HUES6 (cell line): ENCODE measurements at regions not wholly inside any gene's neighbourhood (a gene's known extent, or its start where the extent isn't known, plus 50 kb on each side); places are given as distances from the start of the nearest gene placed in this dataset.
"Not testable (repeated sequence)": the region's sequence is repeated elsewhere in the genome, so short reads cannot be mapped to it uniquely, and the experiment has no call there.

Experiments used
- H3K27ac ChIP-seq: 2 replicates; pipeline ENCODE4 v1.7.0; 2013; ENCODE audit warnings: low read depth, mild to moderate bottlenecking, low read length, inconsistent platforms
- H3K27me3 ChIP-seq: 2 replicates; pipeline ENCODE4 v1.6.1; 2013; ENCODE audit warnings: low read length; ENCODE audit not compliant: control insufficient read depth, insufficient read depth
- H3K36me3 ChIP-seq: 2 replicates; pipeline ENCODE4 v1.6.1; 2013; ENCODE audit warnings: low read length; ENCODE audit not compliant: control insufficient read depth, insufficient read depth
- H3K4me1 ChIP-seq: 2 replicates; pipeline ENCODE4 v1.6.1; 2013; ENCODE audit warnings: low read length; ENCODE audit not compliant: control insufficient read depth, insufficient read depth
- H3K4me3 ChIP-seq: 2 replicates; pipeline ENCODE4 v1.5.1; 2013; ENCODE audit warnings: low read depth, low read length
- H3K9ac ChIP-seq: one replicate; pipeline ENCODE4 v1.6.1; 2013; ENCODE audit warnings: mild to moderate bottlenecking, low read length
- H3K9me3 ChIP-seq: 2 replicates; pipeline ENCODE4 v1.6.1; 2013; ENCODE audit warnings: low read depth, low read length; ENCODE audit not compliant: control insufficient read depth, insufficient read depth

- Histone ChIP-seq H3K4me1 (0 out of 2 replicates have a peak, but pooled peaks cover 6% of the 10 kb centered on the region), H3K27ac (no peak overlapping the region), H3K9ac (no peak overlapping the region), H3K36me3 (no peaks in the 10 kb centered on the region), H3K9me3 (no peaks in the 10 kb centered on the region), H3K27me3 (no peaks in the 10 kb centered on the region), H3K4me3 (no peak overlapping the region)
These were observed 566.1 kb downstream of the TBL1XR1 start for GRCh38 chr3:176631165-176631564.

- no peak overlapping the region for H3K27ac ChIP-seq
- H3K27me3 ChIP-seq: no peaks in the 10 kb centered on the region
- 0 out of 2 replicates have a peak, but pooled peaks cover 3% of the 10 kb centered on the region for H3K4me1 ChIP-seq
- no peaks in the 10 kb centered on the region for H3K36me3 ChIP-seq
- no peak overlapping the region for H3K9ac ChIP-seq
- no peaks in the 10 kb centered on the region for H3K9me3 ChIP-seq
- H3K4me3 ChIP-seq: no peak overlapping the region
These were observed 569.1 kb downstream of the TBL1XR1 start for GRCh38 chr3:176628101-176628639.

- Histone ChIP-seq H3K9me3 (no peaks in the 10 kb centered on the region), H3K9ac (no peak overlapping the region), H3K36me3 (no peaks in the 10 kb centered on the region), H3K27ac (no peak overlapping the region), H3K27me3 (no peaks in the 10 kb centered on the region), H3K4me1 (no peaks in the 10 kb centered on the region), H3K4me3 (no peak overlapping the region)
These were observed 573.7 kb downstream of the TBL1XR1 start for GRCh38 chr3:176623468-176624150.

- Histone ChIP-seq H3K4me3 (no peak overlapping the region), H3K9me3 (no peaks in the 10 kb centered on the region), H3K27me3 (no peaks in the 10 kb centered on the region), H3K9ac (no peak overlapping the region), H3K4me1 (no peaks in the 10 kb centered on the region), H3K36me3 (no peaks in the 10 kb centered on the region), H3K27ac (no peak overlapping the region)
These were observed 577.4 kb downstream of the TBL1XR1 start for GRCh38 chr3:176619833-176620232.

GRCh38 chr3:176615826-176616225, 581.5 kb downstream of the TBL1XR1 start:
- no peak overlapping the region for H3K4me3 ChIP-seq
- H3K36me3 ChIP-seq: no peaks in the 10 kb centered on the region

GRCh38 chr3:176611703-176612102, 585.6 kb downstream of the TBL1XR1 start:
- Histone ChIP-seq H3K36me3 (no peaks in the 10 kb centered on the region), H3K4me3 (no peak overlapping the region), H3K4me1 (no peaks in the 10 kb centered on the region), H3K27ac (no peak overlapping the region), H3K9me3 (no peaks in the 10 kb centered on the region), H3K9ac (no peak overlapping the region), H3K27me3 (no peaks in the 10 kb centered on the region)

More at GRCh38 chr3:176615826-176616225, 581.5 kb downstream of the TBL1XR1 start:
- Histone ChIP-seq H3K27me3 (no peaks in the 10 kb centered on the region), H3K4me1 (no peaks in the 10 kb centered on the region), H3K9ac (no peak overlapping the region), H3K9me3 (no peaks in the 10 kb centered on the region), H3K27ac (no peak overlapping the region)

- no peaks in the 10 kb centered on the region for H3K4me1 ChIP-seq
These were observed 587.9 kb downstream of the TBL1XR1 start for GRCh38 chr3:176609361-176609760.

GRCh38 chr3:176605553-176605952, 591.7 kb downstream of the TBL1XR1 start:
- H3K9ac ChIP-seq: not testable (repeated sequence)

More at GRCh38 chr3:176609361-176609760, 587.9 kb downstream of the TBL1XR1 start:
- H3K4me3 ChIP-seq: no peak overlapping the region
- H3K36me3 ChIP-seq: no peaks in the 10 kb centered on the region
- H3K9me3 ChIP-seq: no peaks in the 10 kb centered on the region
- no peak overlapping the region for H3K9ac ChIP-seq
- H3K27me3 ChIP-seq: no peaks in the 10 kb centered on the region
- no peak overlapping the region for H3K27ac ChIP-seq

GRCh38 chr3:176595307-176595706, 602.0 kb downstream of the TBL1XR1 start:
- Histone ChIP-seq H3K4me3 (no peak overlapping the region), H3K4me1 (peaks cover 5% of the 10 kb centered on the region; the same call in 1 of the 2 replicates), H3K36me3 (no peaks in the 10 kb centered on the region), H3K27ac (no peak overlapping the region), H3K9me3 (no peaks in the 10 kb centered on the region), H3K9ac (no peak overlapping the region), H3K27me3 (no peaks in the 10 kb centered on the region)

More at GRCh38 chr3:176605553-176605952, 591.7 kb downstream of the TBL1XR1 start:
- H3K27me3 ChIP-seq, H3K9me3 ChIP-seq, H3K4me1 ChIP-seq, H3K4me3 ChIP-seq, H3K27ac ChIP-seq, H3K36me3 ChIP-seq: not testable (repeated sequence)

- Histone ChIP-seq H3K4me3 (no peak overlapping the region), H3K9me3 (no peaks in the 10 kb centered on the region), H3K27me3 (no peaks in the 10 kb centered on the region), H3K36me3 (no peaks in the 10 kb centered on the region), H3K4me1 (peaks cover 5% of the 10 kb centered on the region; the same call in 1 of the 2 replicates), H3K9ac (no peak overlapping the region), H3K27ac (no peak overlapping the region)
These were observed 606.6 kb downstream of the TBL1XR1 start for GRCh38 chr3:176590722-176591121.

- no peak overlapping the region for H3K27ac ChIP-seq
- no peaks in the 10 kb centered on the region for H3K27me3 ChIP-seq
- H3K36me3 ChIP-seq: no peaks in the 10 kb centered on the region
- no peaks in the 10 kb centered on the region for H3K4me1 ChIP-seq
- no peak overlapping the region for H3K9ac ChIP-seq
- H3K4me3 ChIP-seq: no peak overlapping the region
- H3K9me3 ChIP-seq: peaks cover 3% of the 10 kb centered on the region; the same call in 1 of the 2 replicates
These were observed 610.2 kb downstream of the TBL1XR1 start for GRCh38 chr3:176587089-176587488.
